Heart right ventricle (tissue), 16 donors: ENCODE measurements at regions not wholly inside any gene's neighbourhood (a gene's known extent, or its start where the extent isn't known, plus 50 kb on each side); places are given as distances from the start of the nearest gene placed in this dataset.

Experiments used
- ATAC-seq, 8 donors: fragments of 200-7000 bp; cut with Tn5 transposase; one replicate each; pipeline ENCODE4 v1.9.1; 2020; ENCODE audit warnings: mild to moderate bottlenecking in 8 of 8, moderate library complexity in 8 of 8, moderate number of reproducible peaks in 1 of 8
- DNase-seq, 2 donors: peaks; one replicate each; pipeline ENCODE4 v3.0.0-alpha.2; 2020
- H3K27ac ChIP-seq, 10 donors: fragments of 200-600 bp; sonication (generic) in 2 of 10; one replicate each; pipeline versions ENCODE4 v1.5.0 to v1.8.0; 2020 to 2022; ENCODE audit warnings: mild to moderate bottlenecking in 3 of 10
- H3K27me3 ChIP-seq, 7 donors: fragments of 200-600 bp; one replicate each; pipeline ENCODE4 v1.8.0; 2021 to 2022; ENCODE audit warnings: mild to moderate bottlenecking in 2 of 7
- H3K36me3 ChIP-seq, 9 donors: fragments of 200-600 bp; sonication (generic) in 1 of 9; one replicate each; pipeline versions ENCODE4 v1.5.0 to v1.8.0; 2020 to 2022; ENCODE audit warnings: mild to moderate bottlenecking in 2 of 9
- H3K4me1 ChIP-seq, 9 donors: fragments of 200-600 bp; sonication (generic) in 1 of 9; one replicate each; pipeline versions ENCODE4 v1.5.0 to v1.8.0; 2020 to 2022; ENCODE audit warnings: mild to moderate bottlenecking in 4 of 9
- H3K4me3 ChIP-seq, 10 donors: fragments of 200-600 bp; sonication (generic) in 2 of 10; one replicate each; pipeline versions ENCODE4 v1.5.0 to v1.8.0; 2020 to 2022; ENCODE audit warnings: mild to moderate bottlenecking in 7 of 10, moderate library complexity in 2 of 10
- H3K9me3 ChIP-seq, 11 donors: fragments of 200-600 bp in 10 of 11; sonication (generic) in 2 of 11; one replicate each; pipeline versions ENCODE4 v1.5.0 to v1.8.0; 2013 to 2022; ENCODE audit warnings: mild to moderate bottlenecking in 2 of 11, control low read depth in 1 of 11, moderate library complexity in 1 of 11
- WGBS, 2 donors: extraction: QIAGEN DNeasy Blood & Tissue Kit; methylation state at CpG; one replicate each; pipeline ENCODE4 v1.1.7; 2013; ENCODE audit warnings: inconsistent platforms in 1 of 2; 5-methylcytosine and 5-hydroxymethylcytosine counted together
- intact Hi-C, 10 donors: fragments of 100-400 bp; cut with DNase I; formaldehyde crosslinking; loops; one replicate each; pipeline versions ENCODE4 v1.11.1 to v1.14.2; 2022
- TF ChIP-seq, protein P1 (sequence below), 9 donors: fragments of 200-600 bp; sonication (generic) in 2 of 9; IDR thresholded peaks; one replicate each; pipeline versions ENCODE4 v1.5.0 to v1.8.0; 2021 to 2022; ENCODE audit warnings: antibody characterized with exemption in 9 of 9, mild to moderate bottlenecking in 5 of 9, moderate library complexity in 1 of 9
- donor health status: Arrhythmogenic right ventricular cardiomyopathy.
- donor health status: ischemic (EF 13 %, LVEDD 7.1; RV severe dilation, severe dysfunction).
- donor health status: healthy with polysubstance abuse.
- donor health status: DM: no; HTN: yes; CAD: no.
- donor health status: DM: no; HTN: no; CAD: no.
- donor health status: ischemic (EF 25% LVEDD 6.9; RV normal size, moderate dysfunction).
- donor health status: ischemic (EF 25% LVEDD 5.7; RV mildly dilated, moderate dysfunction).
- donor health status: healthy.
- donor health status: DM: yes; HTN: yes; CAD: no.
- donor health status: Ischemic cardiomyopathy.
- donor health status: ischemic (EF 35%, LVEDD 5.7; RV mildly dilated, moderate dysfunction).
- donor health status: nonischemic (EF 11% LVEDD 7.7; RV severe dilation, severe dysfunction).
- donor health status: DM: yes; HTN: yes; CAD: no.
- donor health status: PGD.
- donor health status: ischemic (EF 29% LVEDD 5.4; RV normal size, mild dysfunction).
- donor health status: nonischemic (EF 23%, LVEDD 6.1; RV moderate dilation, normal function).

DNA sequence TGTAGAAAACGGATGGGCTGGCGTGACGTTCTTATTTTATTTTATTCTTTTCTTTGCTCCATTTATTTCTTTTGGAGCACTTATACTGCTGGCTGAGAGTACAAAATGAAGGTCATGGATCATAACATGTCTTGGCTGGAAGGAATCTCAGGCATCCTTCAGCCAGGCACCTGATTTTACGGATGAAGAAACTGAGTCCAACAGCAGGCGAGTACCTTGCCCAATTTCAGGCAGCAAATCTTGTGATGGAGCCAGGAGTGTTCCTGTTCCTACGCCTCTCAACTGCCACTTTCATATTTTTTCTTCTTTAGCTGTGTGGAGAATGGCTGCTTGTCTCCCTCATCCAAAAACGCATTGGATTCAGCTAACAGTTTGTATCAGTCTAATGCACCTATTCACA lies 332.1 kb upstream of the IGFBP7 start:
- H3K27me3 ChIP-seq = peaks cover 0 to 2% (median 0%) of the 10 kb centered on the region in 7 donors
- TF ChIP-seq, protein P1, sequence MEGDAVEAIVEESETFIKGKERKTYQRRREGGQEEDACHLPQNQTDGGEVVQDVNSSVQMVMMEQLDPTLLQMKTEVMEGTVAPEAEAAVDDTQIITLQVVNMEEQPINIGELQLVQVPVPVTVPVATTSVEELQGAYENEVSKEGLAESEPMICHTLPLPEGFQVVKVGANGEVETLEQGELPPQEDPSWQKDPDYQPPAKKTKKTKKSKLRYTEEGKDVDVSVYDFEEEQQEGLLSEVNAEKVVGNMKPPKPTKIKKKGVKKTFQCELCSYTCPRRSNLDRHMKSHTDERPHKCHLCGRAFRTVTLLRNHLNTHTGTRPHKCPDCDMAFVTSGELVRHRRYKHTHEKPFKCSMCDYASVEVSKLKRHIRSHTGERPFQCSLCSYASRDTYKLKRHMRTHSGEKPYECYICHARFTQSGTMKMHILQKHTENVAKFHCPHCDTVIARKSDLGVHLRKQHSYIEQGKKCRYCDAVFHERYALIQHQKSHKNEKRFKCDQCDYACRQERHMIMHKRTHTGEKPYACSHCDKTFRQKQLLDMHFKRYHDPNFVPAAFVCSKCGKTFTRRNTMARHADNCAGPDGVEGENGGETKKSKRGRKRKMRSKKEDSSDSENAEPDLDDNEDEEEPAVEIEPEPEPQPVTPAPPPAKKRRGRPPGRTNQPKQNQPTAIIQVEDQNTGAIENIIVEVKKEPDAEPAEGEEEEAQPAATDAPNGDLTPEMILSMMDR (IDR thresholded peaks at IDR 0.05) = no peak
- WGBS, 2 donors = 34 to 37% methylated on average over 7 of the region's 7 CpGs
- no peaks in the 10 kb centered on the region for H3K36me3 ChIP-seq
- intact Hi-C loops = loop anchor here in 6 of 10 donors (2.0 to 10.0 kb wide), 6 partner anchors 290 to 623 kb away; no protein-coding TSS in a partner anchor
- no peak for ATAC-seq
- no peaks in the 10 kb centered on the region for H3K9me3 ChIP-seq
- H3K4me3 ChIP-seq = no peak overlapping the region
- H3K4me1 ChIP-seq = peaks cover 0 to 9% (median 0%) of the 10 kb centered on the region in 9 donors
- no peak for DNase-seq
- peak overlapping the region in 1 of 10 donors; percentile 7 for H3K27ac ChIP-seq

DNA sequence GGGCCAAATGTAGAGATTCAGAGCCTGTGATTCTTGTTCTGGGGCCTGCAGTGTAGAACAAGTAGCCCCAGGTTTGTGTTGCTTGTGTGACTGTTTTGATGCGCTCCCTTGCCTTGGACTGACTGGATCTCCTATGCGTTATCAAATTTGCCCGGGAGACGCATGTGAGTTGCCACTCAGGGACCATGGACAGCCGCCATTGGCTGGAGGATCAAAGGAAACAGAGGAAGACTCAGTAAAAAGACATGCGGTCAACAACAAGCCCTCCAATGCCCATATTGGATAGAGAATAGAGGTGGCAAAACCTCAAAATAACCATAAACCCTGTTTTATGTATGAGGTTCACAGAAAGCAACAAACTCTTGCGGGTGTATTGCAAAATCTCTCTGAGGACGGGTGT lies 327.5 kb upstream of the IGFBP7 start:
- Histone ChIP-seq H3K27ac (no peak overlapping the region), H3K4me3 (no peak overlapping the region), H3K36me3 (no peaks in the 10 kb centered on the region), H3K9me3 (no peaks in the 10 kb centered on the region), H3K27me3 (peaks cover 0 to 7% (median 0%) of the 10 kb centered on the region in 7 donors), H3K4me1 (no peaks in the 10 kb centered on the region)
- 60 to 65% methylated on average over 8 of the region's 8 CpGs for WGBS, 2 donors
- ATAC-seq = no peak
- intact Hi-C loops = no loop called here
- no peak for DNase-seq
- TF ChIP-seq, protein P1 (IDR thresholded peaks at IDR 0.05) = no peak

DNA sequence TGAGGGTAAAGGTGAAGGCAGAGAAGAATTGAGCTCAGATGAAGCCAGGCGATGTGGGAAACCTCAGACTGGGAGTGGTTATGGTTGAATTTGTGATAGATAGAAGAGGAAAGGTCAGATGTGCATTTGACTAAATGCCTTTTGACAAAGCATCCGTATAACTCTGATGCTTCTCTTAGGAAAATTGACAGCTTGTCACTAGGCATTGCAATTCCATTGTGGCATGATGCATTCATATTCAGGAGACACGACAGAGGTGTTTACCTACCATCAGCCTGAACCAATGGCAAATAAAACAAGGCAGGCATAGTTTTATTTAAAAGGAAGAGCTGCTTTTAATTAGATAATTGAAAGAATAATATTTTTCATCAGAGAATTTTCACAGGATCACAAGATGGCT lies 325.1 kb upstream of the IGFBP7 start:
- intact Hi-C loops = no loop called here
- no peak overlapping the region for H3K4me3 ChIP-seq
- DNase-seq (no peak), ATAC-seq (no peak)
- H3K27ac ChIP-seq = no peak overlapping the region
- TF ChIP-seq, protein P1 (IDR thresholded peaks at IDR 0.05) = no peak
- WGBS, 2 donors = 79 to 85% methylated on average over 3 of the region's 3 CpGs
- no peaks in the 10 kb centered on the region for H3K36me3 ChIP-seq
- no peaks in the 10 kb centered on the region for H3K9me3 ChIP-seq
- H3K4me1 ChIP-seq = no peaks in the 10 kb centered on the region
- H3K27me3 ChIP-seq = peaks cover 0 to 13% (median 0%) of the 10 kb centered on the region in 7 donors

DNA sequence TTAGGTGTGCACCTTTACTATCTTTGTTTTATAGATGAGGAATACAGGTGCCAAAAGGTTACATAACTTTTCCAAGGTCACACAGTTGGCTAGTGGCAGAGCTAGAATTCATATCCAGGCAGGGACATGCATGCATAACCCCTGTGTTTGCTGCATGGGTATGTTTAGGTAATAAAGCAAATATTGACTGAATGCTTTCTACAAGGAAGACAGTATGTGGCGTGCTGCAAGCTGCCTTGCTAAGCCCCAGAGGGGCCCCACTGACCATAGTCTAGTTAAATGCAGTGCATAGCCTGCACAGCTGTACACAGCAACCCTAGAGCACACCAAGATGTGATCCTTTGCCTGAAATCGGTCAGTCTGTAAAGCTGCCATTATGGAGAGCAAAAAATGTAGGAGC lies 320.5 kb upstream of the IGFBP7 start:
- no peaks in the 10 kb centered on the region for H3K36me3 ChIP-seq
- no peak overlapping the region for H3K27ac ChIP-seq
- H3K27me3 ChIP-seq = peaks cover 0 to 40% (median 0%) of the 10 kb centered on the region in 7 donors
- H3K4me3 ChIP-seq = no peak overlapping the region
- TF ChIP-seq, protein P1 (IDR thresholded peaks at IDR 0.05) = no peak
- no peaks in the 10 kb centered on the region for H3K9me3 ChIP-seq
- WGBS, 2 donors = 62 to 78% methylated on average over 2 of the region's 2 CpGs
- DNase-seq (no peak), ATAC-seq (no peak)
- no peaks in the 10 kb centered on the region for H3K4me1 ChIP-seq
- intact Hi-C loops = no loop called here
